ENCODE measurements at regions not wholly inside any gene's neighbourhood (a gene's known extent, or its start where the extent isn't known, plus 50 kb on each side); places are given as distances from the start of the nearest gene placed in this dataset.

DNA sequence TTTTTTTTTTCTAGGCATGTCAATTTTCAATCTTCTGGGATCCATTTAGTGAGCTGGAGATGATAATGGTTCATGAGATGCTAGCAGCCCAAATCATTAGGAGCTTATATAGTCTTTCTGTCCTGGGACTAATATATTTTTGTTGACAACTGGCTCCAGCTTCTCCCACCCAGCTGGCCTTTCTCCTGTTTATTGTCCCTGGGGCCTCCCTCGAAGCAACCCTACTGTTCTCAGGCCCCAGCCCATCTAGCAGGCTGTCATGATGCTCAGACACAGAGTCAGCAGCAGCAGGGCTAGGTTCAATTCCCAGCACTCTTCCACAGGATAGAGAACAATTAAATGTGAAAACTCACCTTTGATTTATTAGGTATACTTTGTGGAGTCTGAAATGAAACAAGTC lies 127.6 kb upstream of the MID1 start:
- no peak for DNase-seq (ENCODE audit: low read depth)

DNA sequence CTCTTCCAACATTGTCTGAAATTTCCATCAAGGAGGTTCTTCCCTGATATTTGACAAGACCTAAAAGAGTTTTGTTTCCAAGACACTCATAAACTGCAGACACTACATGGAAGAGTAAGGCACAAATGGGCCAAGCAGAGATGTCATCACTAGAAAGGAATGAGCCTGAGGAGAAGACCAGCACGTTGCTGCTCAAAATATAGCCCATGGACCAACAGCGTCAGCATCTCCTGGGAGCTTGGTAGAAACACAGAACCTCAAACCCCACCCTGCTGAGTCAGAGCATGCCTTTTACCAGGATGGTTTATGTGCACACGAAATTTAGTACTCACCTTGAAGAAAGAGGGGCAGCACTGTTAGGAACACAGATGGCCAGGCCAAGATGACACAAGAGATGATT lies 128.7 kb upstream of the MID1 start:
- DNase-seq (ENCODE audit: low read depth) = peak; percentile 49

DNA sequence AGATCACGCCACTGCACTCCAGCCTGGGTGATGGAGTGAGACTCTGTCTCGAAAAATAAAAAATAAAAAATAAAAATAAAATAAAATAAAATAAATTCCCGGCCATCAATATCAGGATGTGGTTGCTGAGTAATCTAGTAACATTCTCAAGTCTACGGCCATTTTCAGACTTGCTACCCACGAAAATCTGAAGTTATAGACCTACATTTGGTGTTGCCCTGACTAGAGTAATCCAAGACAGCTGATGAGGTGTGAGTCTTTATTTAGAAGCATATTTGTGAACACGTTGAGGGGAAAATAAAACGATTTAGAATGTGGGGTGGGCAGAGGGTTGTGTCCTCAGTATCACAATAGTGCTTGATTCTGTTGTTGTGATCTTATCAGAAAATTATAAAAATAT lies 130.2 kb upstream of the MID1 start:
- no peak for DNase-seq (ENCODE audit: low read depth)

DNA sequence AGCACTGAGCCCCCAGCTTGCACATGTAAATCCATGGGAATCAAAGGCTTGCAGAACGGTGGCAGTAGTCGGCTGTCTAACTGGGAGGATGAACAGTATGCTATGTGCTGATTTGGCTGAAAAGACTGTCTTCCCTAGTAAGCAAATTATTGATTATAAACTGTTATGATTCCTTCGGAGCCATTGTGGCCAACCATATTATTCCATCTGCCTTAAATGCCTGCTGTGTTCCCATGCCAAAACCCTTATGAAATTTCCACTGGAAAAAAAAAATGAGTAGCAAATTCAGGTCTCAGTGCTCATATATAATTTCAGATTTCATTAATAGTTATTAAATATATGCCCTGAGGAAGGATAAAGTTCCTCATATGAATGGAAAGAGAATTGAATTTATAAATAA lies 132.7 kb upstream of the MID1 start:
- DNase-seq (ENCODE audit: low read depth) = no peak

DNA sequence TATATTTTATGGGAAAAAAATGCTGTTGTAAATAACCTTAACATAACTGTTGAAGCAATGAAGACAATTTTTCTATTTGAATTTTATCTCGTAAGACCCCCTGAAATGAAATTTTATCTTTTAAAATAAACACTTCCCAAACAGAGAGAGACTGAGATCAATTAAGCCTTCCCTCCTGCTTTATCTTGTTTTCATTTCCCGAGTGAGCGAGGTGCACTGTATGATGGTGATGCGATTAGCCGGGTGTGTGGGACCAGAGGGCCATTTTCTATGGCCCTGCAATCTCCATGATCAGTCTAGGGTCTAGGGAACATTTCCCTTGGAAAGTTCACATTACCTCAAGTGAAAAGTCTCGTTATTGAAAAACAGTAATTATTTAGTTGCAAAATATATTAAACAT lies 134.1 kb upstream of the MID1 start:
- no peak for DNase-seq (ENCODE audit: low read depth)

DNA sequence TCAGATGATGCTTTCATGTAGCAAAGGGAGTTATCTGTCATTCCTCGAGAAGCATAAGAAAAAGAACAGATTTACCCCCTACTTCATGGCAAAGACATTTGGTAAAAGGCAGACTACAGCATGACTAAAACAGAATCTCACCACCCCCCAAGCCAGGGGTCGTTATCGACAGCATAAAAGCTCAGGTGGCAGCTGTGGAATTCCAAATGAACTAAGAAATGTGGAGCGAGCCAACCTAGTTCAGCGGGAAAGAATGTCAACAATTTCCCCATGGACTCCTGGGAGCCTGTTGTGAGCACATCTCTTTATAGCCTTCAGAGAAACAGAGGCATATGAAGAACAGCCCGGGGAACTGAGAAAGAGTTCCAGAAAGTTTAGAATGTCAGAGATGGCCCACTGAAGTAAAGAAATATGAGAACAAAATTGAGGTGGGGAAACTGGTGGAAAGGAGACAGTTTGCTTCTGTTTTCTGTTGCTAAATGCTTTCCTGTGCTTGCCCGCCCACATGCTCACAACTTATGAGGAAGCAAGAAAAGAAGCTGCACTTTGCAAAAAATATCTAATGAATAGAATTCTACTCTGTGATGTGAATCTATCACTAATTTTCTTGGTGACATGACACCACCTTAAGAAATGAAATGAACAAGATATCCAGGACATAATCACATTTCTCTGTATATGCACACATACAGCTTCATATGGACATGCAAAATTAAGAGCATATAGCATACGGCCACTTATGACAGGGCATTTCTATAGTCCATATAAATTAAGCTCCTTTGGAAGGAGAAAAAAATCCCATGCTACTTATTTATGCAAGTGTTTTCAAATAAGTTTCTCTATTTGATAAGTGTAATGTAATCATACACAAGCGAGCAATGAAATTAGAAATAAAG lies 135.3 kb upstream of the MID1 start:
- DNase-seq (ENCODE audit: low read depth) = peak; percentile 44

DNA sequence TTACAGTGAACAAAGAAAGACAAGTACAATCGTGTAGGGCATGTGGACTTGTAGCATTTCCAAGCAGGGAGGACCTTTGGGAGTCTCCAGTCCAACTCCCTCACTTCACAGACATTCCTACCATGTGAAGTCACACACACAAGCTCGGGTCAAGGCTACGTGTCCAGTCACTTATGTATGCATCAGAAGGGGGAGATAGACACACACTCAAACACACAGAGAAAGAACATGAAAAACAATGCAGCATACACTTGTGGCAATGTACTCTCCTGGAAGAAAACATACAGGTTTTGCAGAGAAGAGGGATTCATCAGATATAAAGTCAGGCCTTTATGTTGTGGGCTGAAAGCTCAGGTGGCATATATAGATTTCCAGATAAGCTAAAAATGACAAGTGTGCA lies 136.1 kb upstream of the MID1 start:
- peak; percentile 63 for DNase-seq (ENCODE audit: low read depth)

DNA sequence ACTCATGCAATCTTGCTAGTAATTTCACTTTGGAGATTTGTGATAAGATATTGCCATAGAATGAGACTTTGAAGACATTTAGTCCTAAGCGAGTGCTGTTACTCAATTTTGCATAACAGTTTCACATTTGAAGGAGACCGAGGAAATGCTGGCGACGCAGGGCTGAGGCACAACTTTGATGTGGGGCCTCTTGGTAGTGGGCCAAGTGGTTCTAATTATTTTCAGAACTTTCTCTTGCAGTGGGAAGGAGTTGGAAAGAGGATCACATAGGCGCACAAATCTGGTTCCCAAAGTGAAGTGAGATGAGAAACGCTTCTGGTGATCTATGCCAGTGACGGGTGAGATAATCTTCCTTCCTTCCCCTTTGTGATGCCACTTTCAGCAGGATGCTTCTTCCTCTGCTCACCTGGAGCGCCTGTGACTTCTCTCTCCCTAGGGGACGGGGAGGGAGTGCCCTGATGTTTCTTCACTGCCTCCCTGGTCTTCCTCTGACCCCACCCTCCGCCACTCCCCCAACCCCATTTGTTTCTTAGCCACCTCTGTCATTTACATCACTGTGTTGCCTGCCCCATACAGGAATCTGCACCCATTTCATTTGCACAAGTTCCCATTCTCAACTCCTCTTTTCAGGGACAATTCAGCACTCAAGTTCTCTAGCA lies 138.9 kb upstream of the MID1 start:
- no peak for DNase-seq (ENCODE audit: low read depth)

DNA sequence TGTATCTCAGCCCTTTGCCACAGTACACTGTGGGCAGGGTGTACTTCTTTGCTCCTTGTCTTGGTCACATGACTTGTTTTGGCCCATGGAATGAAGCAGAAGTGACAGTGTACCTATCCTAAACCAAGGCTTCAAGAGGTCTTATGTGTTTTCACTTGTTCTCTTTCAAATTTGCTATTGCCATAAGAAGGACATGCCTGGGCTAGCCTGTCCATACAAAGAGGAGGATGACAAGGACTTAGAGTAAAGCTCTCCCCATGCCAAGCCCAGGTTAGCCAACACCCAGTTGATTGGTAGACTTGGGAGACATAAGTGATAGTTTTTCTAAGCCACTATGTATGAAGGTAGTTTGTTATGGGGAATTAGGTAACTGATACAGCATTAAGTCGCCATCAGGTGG lies 141.1 kb upstream of the MID1 start:
- no peak for DNase-seq (ENCODE audit: low read depth)

DNA sequence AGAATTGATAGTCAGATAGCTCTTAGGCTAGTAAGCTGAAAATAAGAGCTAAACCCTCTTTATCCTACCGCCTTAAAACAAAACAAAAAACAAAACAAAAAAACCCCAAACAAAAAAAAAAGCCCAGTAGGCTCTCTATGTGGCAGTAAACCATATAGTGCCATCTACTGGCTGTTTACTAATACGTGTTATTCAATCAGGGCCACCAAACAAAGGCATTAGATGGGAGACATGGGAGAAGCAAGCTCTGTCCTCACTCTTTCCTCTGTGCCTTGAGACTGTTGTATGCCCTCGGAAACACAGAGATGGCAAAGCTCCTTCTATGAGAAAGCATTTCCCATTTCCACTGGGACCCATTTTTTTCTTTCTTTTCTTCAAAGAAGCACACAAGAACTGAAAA lies 148.8 kb upstream of the MID1 start:
- DNase-seq (ENCODE audit: low read depth) = no peak

DNA sequence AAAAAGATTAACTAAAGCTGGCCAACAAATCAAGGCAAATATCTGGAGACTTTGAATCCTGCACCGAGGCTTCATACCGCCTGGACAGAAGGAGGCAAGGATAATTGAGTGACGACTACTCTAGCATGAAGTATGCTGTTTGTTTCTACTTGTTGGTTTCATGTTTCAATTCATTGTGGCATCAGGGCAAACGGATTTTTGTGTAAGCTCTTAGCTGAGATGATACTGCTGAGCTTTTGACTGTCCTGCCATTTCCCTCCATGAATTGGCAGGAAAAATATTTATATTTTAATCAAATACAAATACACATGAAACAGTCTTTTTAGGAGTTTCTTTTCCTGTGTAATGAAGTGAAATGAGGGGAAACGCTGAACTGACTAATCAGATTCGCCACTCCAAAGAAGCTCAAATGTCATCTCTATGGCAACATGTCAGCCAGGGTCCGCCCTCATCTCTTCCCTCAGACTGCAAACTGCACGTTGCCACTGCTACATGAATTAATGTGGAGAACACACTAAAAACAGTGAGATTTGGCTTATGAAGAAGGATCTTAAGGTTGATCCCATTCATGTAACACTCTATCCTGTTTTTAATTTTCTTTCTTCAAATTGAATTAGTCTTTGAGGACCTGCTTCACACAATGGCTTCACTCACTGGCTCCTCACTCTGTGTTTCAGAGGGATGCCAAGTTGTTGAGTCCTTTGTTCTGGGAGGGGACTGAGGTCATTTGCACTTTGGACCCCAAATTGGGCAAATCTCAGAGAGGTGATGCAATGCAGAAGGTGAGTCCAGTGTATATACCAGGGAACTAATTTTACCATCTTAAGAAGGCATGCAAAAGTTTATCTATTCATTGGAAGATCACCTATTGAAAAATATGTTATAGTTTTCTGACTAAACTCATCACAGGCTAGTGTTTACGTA lies 149.6 kb upstream of the MID1 start:
- DNase-seq (ENCODE audit: low read depth) = peak; percentile 11

DNA sequence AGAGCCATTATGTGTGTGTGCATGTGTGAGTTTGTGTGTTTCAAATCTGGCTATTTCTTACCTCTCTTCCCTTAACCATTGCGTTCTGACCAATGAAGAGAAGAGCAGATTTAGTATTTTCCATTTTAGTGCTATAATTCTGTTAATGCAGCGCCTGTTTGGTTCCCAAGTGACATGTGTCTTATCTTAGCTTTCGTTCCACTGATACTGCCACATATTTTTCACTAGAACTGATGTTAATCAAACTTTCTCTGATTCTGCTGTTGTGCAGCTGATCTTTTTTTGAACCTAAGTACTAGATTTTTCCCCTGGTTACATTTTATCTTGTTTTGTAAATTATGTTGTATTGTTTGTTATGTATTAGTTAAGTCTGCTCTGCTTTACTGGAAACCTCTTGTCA lies 152.9 kb upstream of the MID1 start:
- no peak for DNase-seq (ENCODE audit: low read depth)

DNA sequence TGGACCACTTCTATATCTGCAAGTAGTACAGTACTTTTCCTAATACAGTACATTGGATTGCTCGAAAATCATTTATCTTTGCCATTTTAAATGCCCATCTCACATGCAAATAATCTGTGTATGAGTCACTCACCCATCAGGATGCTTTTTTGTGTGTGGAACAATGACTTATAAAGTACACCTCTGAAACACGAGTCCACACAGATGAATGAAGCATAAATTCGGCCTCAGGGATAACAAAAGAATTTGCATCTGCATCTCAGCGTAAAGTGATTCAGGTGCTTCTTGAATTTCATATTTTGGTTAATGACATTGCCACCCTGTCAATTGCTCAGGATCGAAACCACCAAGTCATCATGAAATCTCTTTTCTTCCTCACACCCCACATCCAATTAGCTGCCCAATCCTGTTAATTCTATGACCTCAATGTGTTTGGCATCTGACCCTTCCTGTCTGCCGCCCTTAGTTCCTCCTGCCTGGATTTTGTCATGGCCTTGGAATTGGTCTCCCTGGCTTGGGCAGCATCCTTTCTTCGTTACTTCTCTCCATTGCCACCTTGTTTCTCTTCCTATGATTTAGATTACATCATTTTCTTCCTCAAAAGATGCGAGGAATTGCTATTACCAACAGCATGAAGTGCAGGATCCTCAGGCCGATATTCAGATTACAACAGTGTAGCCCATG lies 161.6 kb upstream of the MID1 start:
- no peak for DNase-seq (ENCODE audit: low read depth)

DNA sequence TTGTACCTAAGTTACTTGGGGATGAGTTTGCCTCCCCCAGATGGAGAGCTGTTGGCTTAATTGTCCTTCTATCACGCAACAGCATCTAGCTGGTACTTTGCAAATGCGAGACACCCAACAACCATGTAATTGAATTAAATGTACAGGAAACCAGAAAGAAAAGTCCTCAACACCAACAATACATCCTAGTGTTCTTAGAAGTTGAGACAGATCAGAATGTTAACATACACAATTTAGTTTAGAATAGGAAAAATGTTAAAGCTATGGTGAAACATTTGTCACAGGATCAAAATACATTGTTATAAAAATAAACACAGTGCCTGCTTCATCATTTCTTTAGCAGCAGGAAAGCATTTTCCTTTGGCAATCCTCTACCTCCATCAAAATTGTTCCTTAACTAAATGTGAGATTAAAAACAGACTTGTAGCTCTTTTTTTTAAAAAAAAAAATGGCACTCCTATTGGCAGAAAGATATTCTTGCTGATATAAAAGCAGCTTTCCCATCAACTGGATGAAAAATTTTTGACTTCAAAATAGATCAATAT lies 163.1 kb upstream of the MID1 start:
- no peak for DNase-seq (ENCODE audit: low read depth)

DNA sequence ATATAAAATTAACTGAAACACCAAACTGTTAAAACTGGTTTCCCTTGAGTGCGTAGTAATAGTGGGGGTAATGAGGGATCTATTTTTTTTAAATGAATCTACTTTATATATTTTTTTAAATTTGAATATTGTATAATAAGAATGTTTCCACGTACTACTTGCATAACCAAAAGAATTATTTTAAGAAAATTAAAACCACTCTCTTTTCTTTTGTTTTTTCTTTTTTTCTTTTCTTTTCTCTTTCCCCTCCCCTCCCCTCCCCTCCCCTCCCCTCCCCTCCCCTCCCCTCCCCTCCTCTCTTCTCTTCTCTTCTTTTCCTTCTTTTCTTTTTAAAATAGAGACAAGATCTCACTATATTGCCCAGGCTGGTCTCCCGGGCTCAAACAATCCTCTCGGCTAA lies 166.9 kb upstream of the MID1 start:
- DNase-seq (ENCODE audit: low read depth) = no peak

DNA sequence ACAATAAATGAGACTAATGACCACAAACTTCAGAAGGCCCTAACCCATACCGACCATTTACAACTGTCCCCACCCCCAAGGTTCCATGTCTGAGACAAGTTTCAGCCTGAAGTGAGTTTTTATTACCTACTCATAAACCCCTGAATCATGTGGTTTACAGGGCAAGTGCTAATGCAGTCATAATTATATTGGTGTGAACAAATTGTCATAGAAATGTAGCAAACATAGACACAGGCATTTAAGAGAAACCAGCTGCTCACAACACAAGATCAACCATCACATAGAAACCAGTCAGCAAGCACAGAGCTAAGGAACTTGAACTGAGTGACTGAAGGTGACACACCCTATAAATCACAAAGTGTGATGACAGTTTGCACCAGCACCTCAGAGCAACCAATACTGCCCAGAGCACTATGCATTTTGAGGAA lies 173.8 kb upstream of the MID1 start:
- DNase-seq (ENCODE audit: low read depth) = no peak

DNA sequence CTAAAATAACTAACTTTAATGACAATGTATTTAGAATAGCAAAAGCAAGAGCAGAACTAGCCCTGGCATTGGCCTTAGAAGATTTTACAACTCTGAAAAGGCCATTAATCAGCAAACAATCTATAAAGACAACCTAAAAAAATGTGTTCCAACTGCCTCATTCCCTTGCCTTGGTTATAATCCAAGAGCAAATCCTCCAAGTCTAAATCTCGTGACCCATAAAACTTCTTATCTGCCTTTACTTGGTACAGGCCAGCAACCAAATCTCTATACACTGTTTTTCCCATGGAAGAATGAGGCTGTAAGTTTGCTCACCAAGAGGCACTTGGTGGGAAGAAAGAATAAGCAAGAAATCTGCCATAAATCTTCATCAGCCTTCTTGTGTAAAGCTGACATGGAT lies 175.3 kb upstream of the MID1 start:
- peak; percentile 46 for DNase-seq (ENCODE audit: low read depth)

DNA sequence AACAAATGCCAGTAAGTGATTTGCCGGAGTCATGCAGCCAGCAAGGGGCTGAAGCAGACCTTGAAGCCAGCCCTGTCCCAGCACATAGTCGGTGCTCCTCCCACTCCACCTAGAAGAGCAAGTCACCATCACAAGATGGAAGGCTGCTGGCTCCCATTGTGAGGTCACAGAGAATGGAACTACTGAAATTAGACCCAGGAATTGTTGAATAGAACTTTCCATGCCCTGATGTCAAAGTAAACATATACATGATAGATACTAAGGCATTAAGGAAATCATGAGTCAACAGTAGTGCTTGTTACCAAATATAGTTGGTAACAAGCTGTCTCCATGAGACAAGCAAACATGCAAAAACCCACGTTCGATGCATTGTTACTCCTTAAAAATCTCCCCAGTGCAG lies 177.1 kb upstream of the MID1 start:
- no peak for DNase-seq (ENCODE audit: low read depth)

DNA sequence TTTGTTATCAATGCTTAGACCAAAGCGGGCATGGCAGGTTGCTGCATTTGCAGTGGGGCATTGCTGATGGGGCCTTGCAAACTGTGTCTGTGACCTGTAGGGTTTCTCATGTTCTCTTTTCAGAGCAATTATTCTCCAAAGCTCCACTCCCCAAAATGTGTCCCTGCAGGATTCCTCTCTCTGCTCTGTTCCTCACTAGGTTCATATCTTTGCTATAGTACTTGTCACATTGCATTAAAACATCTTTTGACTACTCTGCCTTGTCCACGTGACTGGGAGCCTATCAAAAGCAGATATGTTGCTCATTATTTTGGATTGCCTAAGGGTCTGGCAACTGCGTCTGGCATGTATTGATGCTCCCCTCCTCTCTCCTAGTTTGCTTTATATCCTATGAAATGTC lies 177.7 kb upstream of the MID1 start:
- no peak for DNase-seq (ENCODE audit: low read depth)

DNA sequence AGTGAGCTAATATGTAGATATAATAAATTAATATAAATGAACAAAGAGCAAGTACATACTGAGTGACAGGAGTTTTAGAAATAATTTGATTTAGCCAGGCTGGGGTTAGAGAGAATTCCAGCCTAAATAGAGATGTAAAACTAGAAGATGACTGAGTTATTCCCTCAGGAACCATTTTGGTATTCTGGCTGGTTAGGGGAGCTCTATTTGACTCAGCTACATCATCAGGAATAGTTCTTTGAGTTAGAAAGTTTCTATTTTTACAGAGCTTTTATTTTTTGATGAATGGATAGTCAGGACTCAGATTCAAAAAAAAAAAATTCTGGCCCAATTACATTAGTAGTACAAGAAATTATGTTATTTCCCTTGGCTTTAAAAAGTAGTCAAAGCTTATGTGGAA lies 180.4 kb upstream of the MID1 start:
- no peak for DNase-seq (ENCODE audit: low read depth)

DNA sequence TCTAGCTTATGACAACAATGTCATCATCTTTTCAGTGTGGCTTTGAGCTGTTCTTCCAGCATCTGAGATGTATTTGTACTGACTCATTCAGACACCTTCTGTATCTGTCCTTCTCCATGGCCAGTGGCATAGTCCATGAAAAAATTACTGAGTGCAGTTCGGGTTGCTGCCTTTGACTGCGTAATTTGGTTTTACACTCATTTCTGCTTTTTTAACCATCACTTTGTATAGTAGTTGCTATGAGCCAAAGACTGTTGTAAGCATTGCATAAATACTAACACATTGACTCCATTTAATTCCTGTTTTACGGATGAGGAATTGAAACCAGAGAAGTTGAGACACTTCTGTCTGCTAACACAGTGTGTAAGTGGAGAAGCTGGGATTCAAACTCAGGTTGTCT lies 190.7 kb upstream of the MID1 start:
- DNase-seq (ENCODE audit: low read depth) = no peak

DNA sequence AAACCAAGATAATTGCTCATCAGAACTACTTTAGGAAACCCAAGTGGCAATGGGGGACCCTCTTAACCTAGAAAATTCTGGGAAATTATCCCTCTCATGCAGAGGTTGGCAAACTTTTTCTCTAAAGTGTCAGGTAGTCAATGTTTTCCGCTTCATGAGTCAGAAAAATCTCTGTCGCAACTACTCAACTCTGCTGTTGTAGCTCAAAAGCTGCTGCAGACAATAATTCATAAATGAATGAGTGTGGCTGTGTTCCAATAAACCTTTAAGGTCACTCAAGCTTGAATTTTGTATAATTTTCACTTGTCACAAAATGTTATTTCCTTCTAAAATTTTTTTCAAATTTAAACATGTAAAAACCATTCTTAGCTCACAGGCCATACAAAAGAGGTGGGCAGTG lies 193.4 kb upstream of the MID1 start:
- no peak for DNase-seq (ENCODE audit: low read depth)
